ENCODE measurements at regions not wholly inside any gene's neighbourhood (a gene's known extent, or its start where the extent isn't known, plus 50 kb on each side); places are given as distances from the start of the nearest gene placed in this dataset.

GRCh38 chr12:90268574-90268973 lies 559.9 kb upstream of the ATP2B1 start:
- TF ChIP-seq POLR2A (IDR thresholded peaks at IDR 0.05): no peak
- TF ChIP-seq, protein P1, sequence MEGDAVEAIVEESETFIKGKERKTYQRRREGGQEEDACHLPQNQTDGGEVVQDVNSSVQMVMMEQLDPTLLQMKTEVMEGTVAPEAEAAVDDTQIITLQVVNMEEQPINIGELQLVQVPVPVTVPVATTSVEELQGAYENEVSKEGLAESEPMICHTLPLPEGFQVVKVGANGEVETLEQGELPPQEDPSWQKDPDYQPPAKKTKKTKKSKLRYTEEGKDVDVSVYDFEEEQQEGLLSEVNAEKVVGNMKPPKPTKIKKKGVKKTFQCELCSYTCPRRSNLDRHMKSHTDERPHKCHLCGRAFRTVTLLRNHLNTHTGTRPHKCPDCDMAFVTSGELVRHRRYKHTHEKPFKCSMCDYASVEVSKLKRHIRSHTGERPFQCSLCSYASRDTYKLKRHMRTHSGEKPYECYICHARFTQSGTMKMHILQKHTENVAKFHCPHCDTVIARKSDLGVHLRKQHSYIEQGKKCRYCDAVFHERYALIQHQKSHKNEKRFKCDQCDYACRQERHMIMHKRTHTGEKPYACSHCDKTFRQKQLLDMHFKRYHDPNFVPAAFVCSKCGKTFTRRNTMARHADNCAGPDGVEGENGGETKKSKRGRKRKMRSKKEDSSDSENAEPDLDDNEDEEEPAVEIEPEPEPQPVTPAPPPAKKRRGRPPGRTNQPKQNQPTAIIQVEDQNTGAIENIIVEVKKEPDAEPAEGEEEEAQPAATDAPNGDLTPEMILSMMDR (IDR thresholded peaks at IDR 0.05): no peak
